Posterior vena cava (tissue), 2 donors: ENCODE measurements at regions not wholly inside any gene's neighbourhood (a gene's known extent, or its start where the extent isn't known, plus 50 kb on each side); places are given as distances from the start of the nearest gene placed in this dataset.
"Not testable (repeated sequence)": the region's sequence is repeated elsewhere in the genome, so short reads cannot be mapped to it uniquely, and the experiment has no call there.

ENCODE experiments used
- DNase-seq: peaks from one replicate; pipeline ENCODE4 v3.0.0-alpha.2; 2020; ENCODE audit warnings: low spot score
- intact Hi-C, 2 donors: fragments of 100-400 bp; cut with DNase I; formaldehyde crosslinking; loops; one replicate each; pipeline versions ENCODE4 v1.14.1 to v1.14.2; 2022 to 2023
- donor health status: DM: yes; HTN: yes; CAD: no.
- donor health status: DM: yes; HTN: yes; CAD: no.

DNA sequence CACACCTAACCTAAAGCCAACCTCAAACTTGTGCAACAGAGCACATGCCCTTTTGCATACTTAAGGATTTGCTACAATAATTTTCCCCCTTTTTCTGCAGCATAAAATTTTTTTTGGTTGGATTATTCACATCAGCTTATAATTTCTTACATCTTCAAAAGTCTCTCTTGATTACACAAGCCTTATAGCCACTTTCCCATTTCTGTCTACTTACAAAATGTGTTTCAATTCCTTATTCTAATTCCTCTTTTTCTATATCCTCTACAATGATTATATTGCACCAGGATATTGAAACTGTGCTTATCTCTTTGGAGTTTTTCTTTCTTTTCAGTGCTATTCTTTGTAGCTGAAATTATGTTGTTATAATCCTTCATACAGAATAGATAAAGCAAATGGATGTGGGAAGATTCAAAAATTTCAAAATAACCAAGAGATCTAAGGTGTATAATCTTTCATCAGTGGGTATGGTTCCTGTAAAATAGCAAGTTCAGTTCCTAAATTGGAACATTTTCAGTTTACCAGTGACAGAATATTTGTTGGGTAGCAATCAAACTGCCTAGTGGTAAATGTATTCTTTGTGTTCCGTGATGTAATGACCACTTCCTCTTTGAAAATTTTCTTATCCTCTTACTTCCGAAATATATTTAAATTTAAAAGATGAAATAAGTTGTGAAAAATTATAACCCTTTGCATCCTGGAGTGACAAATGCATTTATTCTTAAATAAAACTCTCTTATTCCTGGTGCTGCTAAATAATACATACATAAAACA lies 386.8 kb upstream of the CHD1 start:
- intact Hi-C loops: no loop called here
- no peak for DNase-seq

DNA sequence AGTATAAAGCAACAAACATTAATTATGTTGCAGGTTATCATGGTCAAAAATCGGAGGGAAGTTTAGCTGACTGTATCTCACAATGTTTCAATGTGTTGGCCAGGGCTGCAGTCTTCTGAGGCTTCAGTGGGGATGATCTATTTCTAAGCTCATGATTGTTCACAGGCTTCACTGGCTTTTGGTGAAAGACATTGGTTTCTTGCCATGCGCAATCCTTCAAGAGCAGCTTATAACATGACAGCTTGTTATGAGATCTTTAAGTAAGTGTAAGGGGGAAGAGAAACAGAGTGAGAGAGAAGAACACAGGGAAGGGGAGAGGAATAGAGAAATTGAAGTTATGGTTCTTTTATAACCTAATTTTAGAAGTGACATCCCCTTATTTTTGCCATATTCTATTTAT lies 385.9 kb upstream of the CHD1 start:
- intact Hi-C loops: no loop called here

DNA sequence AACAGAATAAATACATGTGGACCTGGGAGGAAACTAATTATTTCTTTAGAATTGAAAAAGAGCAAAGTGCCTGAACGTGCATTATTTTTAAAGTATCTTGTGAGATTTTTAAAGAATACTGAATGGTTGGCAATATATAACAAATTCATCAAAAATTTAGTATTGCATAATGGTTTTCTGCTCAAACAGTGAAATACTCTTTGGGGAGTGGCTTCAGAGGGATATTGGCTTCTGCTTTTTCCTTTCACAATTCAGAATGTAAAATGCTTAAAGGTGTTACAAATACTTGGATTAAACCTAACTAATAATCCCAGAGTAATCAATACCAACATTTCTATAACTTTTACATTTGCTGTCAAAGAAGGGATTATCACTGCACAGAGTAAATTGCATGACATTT lies 379.3 kb upstream of the CHD1 start:
- intact Hi-C loops: no loop called here
- DNase-seq: no peak

More for the DNA sequence above, 385.9 kb upstream of the CHD1 start:
- no peak for DNase-seq

- intact Hi-C loops: no loop called here
- no peak for DNase-seq
Measured at GRCh38 chr5:99305045-99305580, 376.3 kb upstream of the CHD1 start.

GRCh38 chr5:99285606-99286005 lies 356.8 kb upstream of the CHD1 start:
- intact Hi-C loops: no loop called here
- no peak for DNase-seq

DNA sequence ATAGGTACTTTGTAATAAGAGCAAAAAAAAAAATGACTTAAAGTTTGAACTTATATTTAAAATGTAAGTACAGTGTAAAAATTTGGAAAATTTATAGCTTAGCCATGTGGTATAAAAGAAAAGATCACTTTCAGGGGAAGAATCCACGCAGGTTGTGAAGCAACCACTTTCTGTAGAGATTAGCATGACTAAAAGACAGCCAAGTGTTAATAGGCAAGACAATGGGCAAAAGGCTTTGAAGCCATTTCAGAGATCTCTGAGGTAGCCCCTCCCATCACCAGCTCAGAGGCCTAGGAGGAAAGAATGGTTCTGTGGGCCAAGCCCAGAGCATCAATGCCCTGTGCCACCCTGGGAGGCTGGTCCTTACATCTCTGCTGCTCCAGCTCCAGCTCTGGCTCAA lies 346.3 kb upstream of the CHD1 start:
- DNase-seq: no peak
- intact Hi-C loops: no loop called here

- DNase-seq: no peak
- intact Hi-C loops: no loop called here
Measured at GRCh38 chr5:99272576-99272975, 343.8 kb upstream of the CHD1 start.

DNA sequence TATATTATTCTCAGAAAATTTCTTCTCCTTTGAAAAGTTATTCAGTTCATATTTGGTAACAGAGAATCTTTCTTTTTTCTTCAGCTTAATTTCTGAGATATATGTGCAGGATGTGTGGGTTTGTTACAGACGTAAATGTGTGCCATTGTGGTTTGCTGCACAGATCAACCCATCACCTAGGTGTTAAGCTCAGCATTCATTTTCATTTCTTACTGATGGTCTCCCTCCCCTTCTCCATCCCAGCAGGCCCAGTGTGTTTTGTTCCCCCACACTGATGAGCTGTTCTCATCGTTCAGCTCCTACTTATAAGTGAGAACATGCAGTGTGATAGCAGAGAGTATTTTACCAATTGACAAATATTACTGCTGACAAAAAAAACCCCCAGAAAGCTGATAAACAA lies 330.0 kb upstream of the CHD1 start:
- intact Hi-C loops: no loop called here
- DNase-seq: no peak

- intact Hi-C loops: no loop called here
- no peak for DNase-seq
Measured at GRCh38 chr5:99248066-99248465, 319.3 kb upstream of the CHD1 start.

DNA sequence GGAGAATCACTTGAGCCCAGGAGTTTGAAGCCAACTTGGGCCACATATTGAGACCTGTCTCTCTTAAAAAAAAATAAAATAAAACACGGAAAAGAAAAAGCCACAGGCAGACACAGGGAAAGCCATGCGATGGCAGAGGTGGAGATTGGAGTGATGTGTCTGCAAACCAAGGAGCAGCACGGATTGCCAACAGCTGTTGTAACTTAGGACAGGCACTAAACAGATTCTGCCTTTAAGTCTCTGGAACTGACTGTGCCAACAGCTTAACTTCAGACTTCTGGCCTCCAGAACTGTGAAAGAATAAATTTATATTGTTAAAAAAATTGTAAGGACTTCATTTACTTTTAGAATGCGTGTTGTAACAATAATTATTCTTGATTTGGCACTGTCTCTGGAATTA lies 318.5 kb upstream of the CHD1 start:
- intact Hi-C loops: no loop called here
- no peak for DNase-seq

- intact Hi-C loops: no loop called here
- DNase-seq: no peak
Measured at GRCh38 chr5:99243111-99243510, 314.3 kb upstream of the CHD1 start.

DNA sequence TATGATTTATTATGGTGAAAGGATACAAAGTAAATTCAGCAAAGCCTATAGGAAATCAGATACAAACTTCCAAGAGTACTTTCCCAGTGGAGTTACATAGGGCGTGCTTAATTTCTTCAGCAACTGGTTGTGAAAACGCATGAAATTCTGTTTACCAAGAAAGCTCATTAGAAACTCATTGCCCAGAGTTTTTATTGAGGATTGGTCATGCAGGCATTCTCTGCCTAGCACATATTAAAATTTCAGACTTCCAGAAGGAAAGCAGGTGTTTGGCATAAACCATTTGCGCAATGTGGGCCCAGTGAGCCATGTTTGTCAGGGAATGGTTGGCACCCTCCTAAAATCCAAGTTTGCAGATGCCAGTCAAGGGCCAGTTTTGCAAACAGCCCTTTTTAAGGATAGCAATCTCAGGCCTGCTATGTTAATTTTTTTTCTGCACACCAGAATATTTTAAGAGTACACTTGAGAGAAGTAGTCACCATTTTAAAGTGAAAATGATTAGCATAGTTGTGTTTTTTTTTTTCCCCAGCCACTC lies 311.1 kb upstream of the CHD1 start:
- no peak for DNase-seq
- intact Hi-C loops: no loop called here

GRCh38 chr5:99191206-99191745 lies 262.5 kb upstream of the CHD1 start:
- intact Hi-C loops: no loop called here

GRCh38 chr5:99187611-99188010 lies 258.8 kb upstream of the CHD1 start:
- intact Hi-C loops: no loop called here
- no peak for DNase-seq

More at GRCh38 chr5:99191206-99191745, 262.5 kb upstream of the CHD1 start:
- no peak for DNase-seq

GRCh38 chr5:99179206-99179605 lies 250.4 kb upstream of the CHD1 start:
- intact Hi-C loops: no loop called here
- DNase-seq: no peak

DNA sequence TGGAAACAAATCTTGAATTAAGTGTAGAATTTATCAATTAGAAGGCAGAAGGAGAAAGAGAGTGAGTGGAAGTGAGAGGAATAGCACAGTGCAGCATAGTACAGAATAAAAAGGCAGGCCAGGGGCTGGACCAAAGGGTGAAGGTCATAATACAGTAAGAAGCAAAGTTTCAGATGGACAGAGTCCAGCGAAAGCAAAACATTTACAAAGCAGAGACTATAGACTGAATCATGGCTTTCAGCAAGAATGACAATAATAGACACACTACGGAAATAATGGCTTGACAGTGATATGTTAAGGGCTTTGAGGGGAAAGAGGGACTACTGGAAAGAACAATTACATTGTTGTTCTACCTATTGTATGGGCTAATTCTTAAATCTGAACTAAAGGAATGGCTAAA lies 249.0 kb upstream of the CHD1 start:
- no peak for DNase-seq

GRCh38 chr5:99176186-99176585 lies 247.4 kb upstream of the CHD1 start:
- no peak for DNase-seq
- intact Hi-C loops: no loop called here

More for the DNA sequence above, 249.0 kb upstream of the CHD1 start:
- intact Hi-C loops: no loop called here

GRCh38 chr5:99169309-99169708 lies 240.5 kb upstream of the CHD1 start:
- no peak for DNase-seq
- intact Hi-C loops: no loop called here

GRCh38 chr5:99161538-99161937 lies 232.7 kb upstream of the CHD1 start:
- DNase-seq, intact Hi-C loops: not testable (repeated sequence)

GRCh38 chr5:99156688-99157087 lies 227.9 kb upstream of the CHD1 start:
- intact Hi-C loops: no loop called here
- no peak for DNase-seq

- DNase-seq, intact Hi-C loops: not testable (repeated sequence)
Measured at GRCh38 chr5:99143283-99143795, 214.5 kb upstream of the CHD1 start.
